SK-N-SH (cell line): ENCODE measurements at regions not wholly inside any gene's neighbourhood (a gene's known extent, or its start where the extent isn't known, plus 50 kb on each side); places are given as distances from the start of the nearest gene placed in this dataset.

Experiments
- CTCF ChIA-PET: fragments of 300-600, 350-600 bp; formaldehyde crosslinking; extraction: SDS; loops from one replicate; lab custom pipeline; 2021; lab: Yijun Ruan, JAX
- POLR2A ChIA-PET: fragments of 350-600 bp; sonication (Branson Sonifier 250); formaldehyde crosslinking; extraction: SDS; loops from one replicate; lab custom pipeline; 2020; ENCODE audit warnings: antibody characterized with exemption, inconsistent platforms; lab: Yijun Ruan, JAX
- DNase-seq: peaks from one replicate; pipeline ENCODE4 v3.0.0; 2012
- H2AFZ ChIP-seq: fragments of 200-600 bp; sonication (generic); 2 replicates; pipeline ENCODE4 v1.8.1; 2016; ENCODE audit warnings: antibody characterized with exemption, mild to moderate bottlenecking, low read depth
- H3F3A ChIP-seq: fragments of 200-600 bp; sonication (generic); replicated peaks from 2 replicates; pipeline ENCODE3; 2016; ENCODE audit warnings: antibody characterized with exemption, mild to moderate bottlenecking; ENCODE audit not compliant: insufficient read depth
- H3K27ac ChIP-seq, 2 experiments: fragments of 200-500 bp in 1 of 2; fragments of 200-600 bp in 1 of 2; sonication (Bioruptor generic) in 1 of 2; sonication (generic), shearing (Covaris generic) in 1 of 2; 2 replicates each; pipeline versions ENCODE4 v1.5.1 to v1.6.1; 2014 to 2016; ENCODE audit warnings: low read depth in 2 of 2, inconsistent platforms in 1 of 2, low read length in 1 of 2, mild to moderate bottlenecking in 1 of 2, mixed read lengths in 1 of 2
- H3K27me3 ChIP-seq: fragments of 200-600 bp; sonication (generic), shearing (Covaris generic); 2 replicates; pipeline ENCODE4 v1.6.1; 2016; ENCODE audit warnings: mixed run types; ENCODE audit not compliant: insufficient read depth
- H3K36me3 ChIP-seq, 2 experiments: fragments of 200-500 bp in 1 of 2; fragments of 200-600 bp in 1 of 2; sonication (Bioruptor generic) in 1 of 2; sonication (generic) in 1 of 2; replicated peaks in 1 of 2; 2 replicates each; pipeline versions ENCODE3 to v1.5.1; 2014 to 2016; ENCODE audit warnings: low read length in 1 of 2, mild to moderate bottlenecking in 1 of 2; ENCODE audit not compliant: insufficient read depth in 2 of 2, control insufficient read depth in 1 of 2
- H3K4me1 ChIP-seq, 2 experiments: fragments of 200-500 bp in 1 of 2; fragments of 200-600 bp in 1 of 2; sonication (Bioruptor generic) in 1 of 2; sonication (generic), shearing (Covaris generic) in 1 of 2; 2 replicates each; pipeline versions ENCODE4 v1.5.1 to v1.6.1; 2014 to 2016; ENCODE audit warnings: low read depth in 1 of 2, low read length in 1 of 2, mixed run types in 1 of 2; ENCODE audit not compliant: insufficient read depth in 2 of 2, control insufficient read depth in 1 of 2
- H3K4me2 ChIP-seq: fragments of 200-600 bp; sonication (generic), shearing (Covaris generic); 2 replicates; pipeline ENCODE4 v1.6.1; 2017; ENCODE audit warnings: mixed run types
- H3K4me3 ChIP-seq, 2 experiments: fragments of 200-500 bp in 1 of 2; fragments of 200-600 bp in 1 of 2; sonication (Bioruptor generic) in 1 of 2; sonication (generic), shearing (Covaris generic) in 1 of 2; 2 replicates each; pipeline versions ENCODE4 v1.5.1 to v1.8.1; 2014 to 2016; ENCODE audit warnings: low read depth in 2 of 2, inconsistent platforms in 1 of 2, low read length in 1 of 2, mild to moderate bottlenecking in 1 of 2, mixed read lengths in 1 of 2, moderate library complexity in 1 of 2
- H3K79me2 ChIP-seq: fragments of 200-600 bp; sonication (generic); 2 replicates; pipeline ENCODE4 v1.8.1; 2017; ENCODE audit warnings: mild to moderate bottlenecking; ENCODE audit not compliant: insufficient read depth
- H3K9ac ChIP-seq: fragments of 200-600 bp; sonication (generic); 2 replicates; pipeline ENCODE4 v1.6.1; 2017; ENCODE audit warnings: mixed run types
- H3K9me2 ChIP-seq: fragments of 200-600 bp; sonication (generic); 2 replicates; pipeline ENCODE4 v1.6.1; 2017; ENCODE audit warnings: mixed run types
- H3K9me3 ChIP-seq: fragments of 200-600 bp; sonication (generic); 2 replicates; pipeline ENCODE4 v1.6.1; 2017; ENCODE audit warnings: mixed run types, mild to moderate bottlenecking, moderate library complexity
- H4K20me1 ChIP-seq: fragments of 200-600 bp; sonication (generic); 2 replicates; pipeline ENCODE4 v1.6.1; 2017; ENCODE audit warnings: mild to moderate bottlenecking, mixed run types; ENCODE audit not compliant: insufficient read depth
- CHD2 ChIP-seq: fragments of 150-350 bp; IDR thresholded peaks from 2 replicates; pipeline ENCODE4 v1.6.1; 2018; ENCODE audit warnings: low read length; ENCODE audit not compliant: partially characterized antibody
- ELF1 ChIP-seq: IDR thresholded peaks from 2 replicates; pipeline ENCODE4 v1.4.0; 2012
- EZH2phosphoT487 ChIP-seq: fragments of 200-600 bp; sonication (generic); IDR thresholded peaks from 2 replicates; pipeline ENCODE4 v1.6.1; 2017; ENCODE audit warnings: low read depth, mixed run types, mild to moderate bottlenecking, antibody characterized with exemption, moderate library complexity, borderline replicate concordance
- FOXJ3 ChIP-seq: sonication (generic); formaldehyde crosslinking; IDR thresholded peaks from 2 replicates; pipeline ENCODE4 v1.5.1; 2020; ENCODE audit warnings: mild to moderate bottlenecking, missing genetic modification reagents
- GABPA ChIP-seq: IDR thresholded peaks from 2 replicates; pipeline ENCODE4 v1.4.0; 2012; ENCODE audit warnings: low read depth, mild to moderate bottlenecking
- MXI1 ChIP-seq: IDR thresholded peaks from 2 replicates; pipeline ENCODE4 v1.6.1; 2012; ENCODE audit warnings: mild to moderate bottlenecking, low read depth, low read length, improper control_type of control experiment
- POLR2AphosphoS5 ChIP-seq: IDR thresholded peaks from 2 replicates; pipeline ENCODE4 v1.6.1; 2012; ENCODE audit warnings: low read depth, low read length
- SIN3A ChIP-seq: IDR thresholded peaks from 2 replicates; pipeline ENCODE4 v1.6.1; 2012; ENCODE audit warnings: low read depth, mild to moderate bottlenecking, low read length, moderate library complexity, borderline replicate concordance
- SMC3 ChIP-seq: IDR thresholded peaks from 2 replicates; pipeline ENCODE4 v1.6.1; 2012; ENCODE audit warnings: low read depth, low read length, improper control_type of control experiment
- TAF1 ChIP-seq: IDR thresholded peaks from 2 replicates; pipeline ENCODE4 v1.6.1; 2012; ENCODE audit warnings: low read depth, mild to moderate bottlenecking, low read length, moderate library complexity, borderline replicate concordance
- TF ChIP-seq, protein P1 (sequence below): IDR thresholded peaks from 2 replicates; pipeline ENCODE4 v1.4.0; 2012; ENCODE audit warnings: low read depth, borderline replicate concordance
- TF ChIP-seq, protein P2 (sequence below): fragments of 200-600 bp; sonication (generic); IDR thresholded peaks from 2 replicates; pipeline ENCODE4 v1.6.1; 2017; ENCODE audit warnings: antibody characterized with exemption, mild to moderate bottlenecking, moderate library complexity
- TF ChIP-seq, protein P3 (sequence below): fragments of 150-350 bp; IDR thresholded peaks from 2 replicates; pipeline ENCODE4 v1.6.1; 2017; ENCODE audit warnings: antibody characterized with exemption, low read length, low read depth, borderline replicate concordance
- TF ChIP-seq, protein P4 (sequence below): IDR thresholded peaks from 2 replicates; pipeline ENCODE4 v1.6.1; 2012; ENCODE audit warnings: mild to moderate bottlenecking, low read depth, low read length, moderate library complexity
- TF ChIP-seq, protein P5 (sequence below): IDR thresholded peaks from 2 replicates; pipeline ENCODE4 v1.4.0; 2012; ENCODE audit warnings: low read depth, borderline replicate concordance
- TF ChIP-seq, protein P6 (sequence below): fragments of 150-350 bp; IDR thresholded peaks from 2 replicates; pipeline ENCODE4 v1.6.1; 2016; ENCODE audit warnings: mild to moderate bottlenecking, low read depth, low read length

DNA sequence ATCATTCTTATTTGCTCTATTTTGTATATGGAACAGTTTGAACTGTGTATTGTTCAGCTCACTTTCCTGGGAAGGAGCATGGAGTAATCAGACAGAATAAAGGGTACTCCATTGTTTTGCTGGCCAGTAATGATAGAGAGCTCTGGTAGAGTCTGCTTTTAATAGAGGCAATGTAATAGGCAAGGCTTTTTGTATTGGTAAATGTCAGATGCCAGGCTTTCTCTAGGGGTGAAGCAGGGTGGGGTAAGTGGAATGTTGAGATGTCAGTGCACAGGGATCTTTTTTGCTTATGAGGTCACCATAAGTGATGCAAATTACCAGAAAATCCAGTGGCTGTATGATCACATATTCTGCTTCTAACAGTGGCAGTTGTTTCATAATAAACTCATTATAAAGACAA lies 1088.3 kb upstream of the SORCS1 start:
- ChIA-PET CTCF (no interaction called here), POLR2A (no interaction called here)
- Histone ChIP-seq H3K9me3 (0 out of 2 replicates have a peak, but pooled peaks cover under 1% of the 10 kb centered on the region), H3K9me2 (no peaks in the 10 kb centered on the region), H3K4me3 (no peak overlapping the region), H3K4me2 (no peak overlapping the region), H2AFZ (no peak overlapping the region), H3K79me2 (no peaks in the 10 kb centered on the region), H3K4me1 (peaks cover 0 to 6% of the 10 kb centered on the region in 2 experiments; a peak in 1 of 4 replicates), H3K27me3 (no peaks in the 10 kb centered on the region), H3K27ac (no peak overlapping the region; a peak in 1 of 4 replicates), H4K20me1 (no peaks in the 10 kb centered on the region), H3K36me3 (no peaks in the 10 kb centered on the region), H3K9ac (no peak overlapping the region), H3F3A (no peaks in the 10 kb centered on the region)
- TF ChIP-seq, protein P1, sequence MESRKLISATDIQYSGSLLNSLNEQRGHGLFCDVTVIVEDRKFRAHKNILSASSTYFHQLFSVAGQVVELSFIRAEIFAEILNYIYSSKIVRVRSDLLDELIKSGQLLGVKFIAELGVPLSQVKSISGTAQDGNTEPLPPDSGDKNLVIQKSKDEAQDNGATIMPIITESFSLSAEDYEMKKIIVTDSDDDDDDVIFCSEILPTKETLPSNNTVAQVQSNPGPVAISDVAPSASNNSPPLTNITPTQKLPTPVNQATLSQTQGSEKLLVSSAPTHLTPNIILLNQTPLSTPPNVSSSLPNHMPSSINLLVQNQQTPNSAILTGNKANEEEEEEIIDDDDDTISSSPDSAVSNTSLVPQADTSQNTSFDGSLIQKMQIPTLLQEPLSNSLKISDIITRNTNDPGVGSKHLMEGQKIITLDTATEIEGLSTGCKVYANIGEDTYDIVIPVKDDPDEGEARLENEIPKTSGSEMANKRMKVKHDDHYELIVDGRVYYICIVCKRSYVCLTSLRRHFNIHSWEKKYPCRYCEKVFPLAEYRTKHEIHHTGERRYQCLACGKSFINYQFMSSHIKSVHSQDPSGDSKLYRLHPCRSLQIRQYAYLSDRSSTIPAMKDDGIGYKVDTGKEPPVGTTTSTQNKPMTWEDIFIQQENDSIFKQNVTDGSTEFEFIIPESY, result no peak
- TF ChIP-seq EZH2phosphoT487 (no peak), FOXJ3 (CRISPR knock-in tag) (no peak), SIN3A (no peak), MXI1 (no peak), TAF1 (no peak), SMC3 (no peak), ELF1 (no peak), CHD2 (no peak), GABPA (no peak), POLR2AphosphoS5 (no peak)
- TF ChIP-seq, protein P2, sequence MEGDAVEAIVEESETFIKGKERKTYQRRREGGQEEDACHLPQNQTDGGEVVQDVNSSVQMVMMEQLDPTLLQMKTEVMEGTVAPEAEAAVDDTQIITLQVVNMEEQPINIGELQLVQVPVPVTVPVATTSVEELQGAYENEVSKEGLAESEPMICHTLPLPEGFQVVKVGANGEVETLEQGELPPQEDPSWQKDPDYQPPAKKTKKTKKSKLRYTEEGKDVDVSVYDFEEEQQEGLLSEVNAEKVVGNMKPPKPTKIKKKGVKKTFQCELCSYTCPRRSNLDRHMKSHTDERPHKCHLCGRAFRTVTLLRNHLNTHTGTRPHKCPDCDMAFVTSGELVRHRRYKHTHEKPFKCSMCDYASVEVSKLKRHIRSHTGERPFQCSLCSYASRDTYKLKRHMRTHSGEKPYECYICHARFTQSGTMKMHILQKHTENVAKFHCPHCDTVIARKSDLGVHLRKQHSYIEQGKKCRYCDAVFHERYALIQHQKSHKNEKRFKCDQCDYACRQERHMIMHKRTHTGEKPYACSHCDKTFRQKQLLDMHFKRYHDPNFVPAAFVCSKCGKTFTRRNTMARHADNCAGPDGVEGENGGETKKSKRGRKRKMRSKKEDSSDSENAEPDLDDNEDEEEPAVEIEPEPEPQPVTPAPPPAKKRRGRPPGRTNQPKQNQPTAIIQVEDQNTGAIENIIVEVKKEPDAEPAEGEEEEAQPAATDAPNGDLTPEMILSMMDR, result no peak
- TF ChIP-seq, protein P3, sequence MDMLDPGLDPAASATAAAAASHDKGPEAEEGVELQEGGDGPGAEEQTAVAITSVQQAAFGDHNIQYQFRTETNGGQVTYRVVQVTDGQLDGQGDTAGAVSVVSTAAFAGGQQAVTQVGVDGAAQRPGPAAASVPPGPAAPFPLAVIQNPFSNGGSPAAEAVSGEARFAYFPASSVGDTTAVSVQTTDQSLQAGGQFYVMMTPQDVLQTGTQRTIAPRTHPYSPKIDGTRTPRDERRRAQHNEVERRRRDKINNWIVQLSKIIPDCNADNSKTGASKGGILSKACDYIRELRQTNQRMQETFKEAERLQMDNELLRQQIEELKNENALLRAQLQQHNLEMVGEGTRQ, result no peak
- TF ChIP-seq, protein P4, sequence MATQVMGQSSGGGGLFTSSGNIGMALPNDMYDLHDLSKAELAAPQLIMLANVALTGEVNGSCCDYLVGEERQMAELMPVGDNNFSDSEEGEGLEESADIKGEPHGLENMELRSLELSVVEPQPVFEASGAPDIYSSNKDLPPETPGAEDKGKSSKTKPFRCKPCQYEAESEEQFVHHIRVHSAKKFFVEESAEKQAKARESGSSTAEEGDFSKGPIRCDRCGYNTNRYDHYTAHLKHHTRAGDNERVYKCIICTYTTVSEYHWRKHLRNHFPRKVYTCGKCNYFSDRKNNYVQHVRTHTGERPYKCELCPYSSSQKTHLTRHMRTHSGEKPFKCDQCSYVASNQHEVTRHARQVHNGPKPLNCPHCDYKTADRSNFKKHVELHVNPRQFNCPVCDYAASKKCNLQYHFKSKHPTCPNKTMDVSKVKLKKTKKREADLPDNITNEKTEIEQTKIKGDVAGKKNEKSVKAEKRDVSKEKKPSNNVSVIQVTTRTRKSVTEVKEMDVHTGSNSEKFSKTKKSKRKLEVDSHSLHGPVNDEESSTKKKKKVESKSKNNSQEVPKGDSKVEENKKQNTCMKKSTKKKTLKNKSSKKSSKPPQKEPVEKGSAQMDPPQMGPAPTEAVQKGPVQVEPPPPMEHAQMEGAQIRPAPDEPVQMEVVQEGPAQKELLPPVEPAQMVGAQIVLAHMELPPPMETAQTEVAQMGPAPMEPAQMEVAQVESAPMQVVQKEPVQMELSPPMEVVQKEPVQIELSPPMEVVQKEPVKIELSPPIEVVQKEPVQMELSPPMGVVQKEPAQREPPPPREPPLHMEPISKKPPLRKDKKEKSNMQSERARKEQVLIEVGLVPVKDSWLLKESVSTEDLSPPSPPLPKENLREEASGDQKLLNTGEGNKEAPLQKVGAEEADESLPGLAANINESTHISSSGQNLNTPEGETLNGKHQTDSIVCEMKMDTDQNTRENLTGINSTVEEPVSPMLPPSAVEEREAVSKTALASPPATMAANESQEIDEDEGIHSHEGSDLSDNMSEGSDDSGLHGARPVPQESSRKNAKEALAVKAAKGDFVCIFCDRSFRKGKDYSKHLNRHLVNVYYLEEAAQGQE, result no peak
- TF ChIP-seq, protein P5, sequence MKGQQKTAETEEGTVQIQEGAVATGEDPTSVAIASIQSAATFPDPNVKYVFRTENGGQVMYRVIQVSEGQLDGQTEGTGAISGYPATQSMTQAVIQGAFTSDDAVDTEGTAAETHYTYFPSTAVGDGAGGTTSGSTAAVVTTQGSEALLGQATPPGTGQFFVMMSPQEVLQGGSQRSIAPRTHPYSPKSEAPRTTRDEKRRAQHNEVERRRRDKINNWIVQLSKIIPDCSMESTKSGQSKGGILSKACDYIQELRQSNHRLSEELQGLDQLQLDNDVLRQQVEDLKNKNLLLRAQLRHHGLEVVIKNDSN, result no peak
- TF ChIP-seq, protein P6, sequence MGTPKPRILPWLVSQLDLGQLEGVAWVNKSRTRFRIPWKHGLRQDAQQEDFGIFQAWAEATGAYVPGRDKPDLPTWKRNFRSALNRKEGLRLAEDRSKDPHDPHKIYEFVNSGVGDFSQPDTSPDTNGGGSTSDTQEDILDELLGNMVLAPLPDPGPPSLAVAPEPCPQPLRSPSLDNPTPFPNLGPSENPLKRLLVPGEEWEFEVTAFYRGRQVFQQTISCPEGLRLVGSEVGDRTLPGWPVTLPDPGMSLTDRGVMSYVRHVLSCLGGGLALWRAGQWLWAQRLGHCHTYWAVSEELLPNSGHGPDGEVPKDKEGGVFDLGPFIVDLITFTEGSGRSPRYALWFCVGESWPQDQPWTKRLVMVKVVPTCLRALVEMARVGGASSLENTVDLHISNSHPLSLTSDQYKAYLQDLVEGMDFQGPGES, result no peak
- no peak for DNase-seq
